DND-41 (cell line): ENCODE measurements at regions not wholly inside any gene's neighbourhood (a gene's known extent, or its start where the extent isn't known, plus 50 kb on each side); places are given as distances from the start of the nearest gene placed in this dataset.

ENCODE experiments used
- EZH2 ChIP-seq: IDR thresholded peaks from 3 replicates; pipeline ENCODE4 v1.6.1; 2012; ENCODE audit warnings: borderline replicate concordance, low read depth, mild to moderate bottlenecking, moderate library complexity, low read length, inconsistent platforms; ENCODE audit not compliant: severe bottlenecking
- TF ChIP-seq, protein P1 (sequence below): IDR thresholded peaks from 2 replicates; pipeline ENCODE4 v1.5.1; 2012; ENCODE audit warnings: borderline replicate concordance, low read length, moderate library complexity, mild to moderate bottlenecking; ENCODE audit not compliant: poor library complexity, severe bottlenecking; ENCODE audit errors: extremely low read depth

DNA sequence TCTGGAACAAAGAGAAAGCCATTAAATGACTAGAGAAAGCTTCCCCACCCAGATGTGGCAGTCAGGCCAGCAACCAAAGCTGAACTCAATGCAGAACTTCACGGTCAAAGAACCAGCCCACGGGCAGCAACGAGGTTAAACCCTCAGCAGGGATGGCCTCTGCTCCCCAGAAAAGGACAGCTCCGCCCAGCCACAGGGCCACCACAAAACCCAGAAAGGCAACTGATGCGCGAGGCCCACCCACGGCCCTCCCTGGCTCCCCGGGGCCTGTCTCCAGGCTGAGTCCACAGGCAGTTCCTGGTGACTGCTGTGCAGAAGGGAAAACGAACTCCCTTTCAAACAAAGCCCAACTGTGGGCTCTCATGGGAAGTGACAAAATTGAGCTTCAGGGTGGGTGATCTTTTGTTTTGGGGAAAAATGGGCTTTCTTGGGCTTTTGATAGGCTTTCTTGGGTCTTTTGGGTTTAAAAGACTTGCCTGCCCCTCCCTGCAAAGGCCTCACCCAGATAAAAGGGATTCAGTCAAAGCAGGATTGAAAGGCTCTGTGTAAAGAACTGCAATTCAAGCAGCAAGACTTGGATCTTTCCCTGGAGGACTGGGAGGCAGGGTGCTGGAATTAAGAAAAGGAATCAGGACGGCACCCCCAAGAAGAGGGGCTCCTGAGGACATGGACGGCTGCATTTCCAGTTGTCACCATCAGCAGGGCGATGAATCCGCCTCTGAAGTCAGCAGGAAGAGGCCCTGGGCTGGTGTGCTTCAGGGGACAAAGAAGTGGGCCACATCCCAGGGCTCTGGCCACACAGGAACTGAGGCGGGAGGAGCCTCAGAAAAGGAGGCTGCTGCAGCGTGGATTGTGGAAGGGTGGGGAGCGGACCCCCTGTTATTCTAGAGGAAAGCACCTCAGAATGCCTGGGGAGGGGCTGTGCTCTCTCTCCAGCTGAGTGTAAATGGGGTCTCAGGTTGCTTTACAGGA is 209.9 kb downstream of the USP6NL start:
- TF ChIP-seq, protein P1, sequence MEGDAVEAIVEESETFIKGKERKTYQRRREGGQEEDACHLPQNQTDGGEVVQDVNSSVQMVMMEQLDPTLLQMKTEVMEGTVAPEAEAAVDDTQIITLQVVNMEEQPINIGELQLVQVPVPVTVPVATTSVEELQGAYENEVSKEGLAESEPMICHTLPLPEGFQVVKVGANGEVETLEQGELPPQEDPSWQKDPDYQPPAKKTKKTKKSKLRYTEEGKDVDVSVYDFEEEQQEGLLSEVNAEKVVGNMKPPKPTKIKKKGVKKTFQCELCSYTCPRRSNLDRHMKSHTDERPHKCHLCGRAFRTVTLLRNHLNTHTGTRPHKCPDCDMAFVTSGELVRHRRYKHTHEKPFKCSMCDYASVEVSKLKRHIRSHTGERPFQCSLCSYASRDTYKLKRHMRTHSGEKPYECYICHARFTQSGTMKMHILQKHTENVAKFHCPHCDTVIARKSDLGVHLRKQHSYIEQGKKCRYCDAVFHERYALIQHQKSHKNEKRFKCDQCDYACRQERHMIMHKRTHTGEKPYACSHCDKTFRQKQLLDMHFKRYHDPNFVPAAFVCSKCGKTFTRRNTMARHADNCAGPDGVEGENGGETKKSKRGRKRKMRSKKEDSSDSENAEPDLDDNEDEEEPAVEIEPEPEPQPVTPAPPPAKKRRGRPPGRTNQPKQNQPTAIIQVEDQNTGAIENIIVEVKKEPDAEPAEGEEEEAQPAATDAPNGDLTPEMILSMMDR, result no peak
- no peak for TF ChIP-seq EZH2
